ENCODE measurements at regions not wholly inside any gene's neighbourhood (a gene's known extent, or its start where the extent isn't known, plus 50 kb on each side); places are given as distances from the start of the nearest gene placed in this dataset.

GRCh38 chr22:47586946-47587345 is 824.5 kb downstream of the TBC1D22A start:
- peaks cover 0 to 3% (median 0%) of the 10 kb centered on the region in 4 donors for H3K9me3 ChIP-seq
- H3K27ac ChIP-seq = no peak overlapping the region
- no peak overlapping the region for H3K4me3 ChIP-seq
- DNase-seq (ENCODE audit: low spot score in 2 of 2) = no peak
- 67 to 69% methylated on average over 6 of the region's 6 CpGs for WGBS, 2 donors
- H3K4me1 ChIP-seq = no peaks in the 10 kb centered on the region
- no peaks in the 10 kb centered on the region for H3K36me3 ChIP-seq
- no peaks in the 10 kb centered on the region for H3K27me3 ChIP-seq
- no peak for TF ChIP-seq POLR2A (IDR thresholded peaks at IDR 0.05)
- no peak for TF ChIP-seq EP300 (IDR thresholded peaks at IDR 0.05)
- TF ChIP-seq CTCF (IDR thresholded peaks at IDR 0.05) = no peak

- no peaks in the 10 kb centered on the region for H3K4me1 ChIP-seq
- H3K27ac ChIP-seq = no peak overlapping the region
- TF ChIP-seq CTCF (IDR thresholded peaks at IDR 0.05) (no peak), POLR2A (IDR thresholded peaks at IDR 0.05) (no peak), EP300 (IDR thresholded peaks at IDR 0.05) (no peak)
- no peaks in the 10 kb centered on the region for H3K27me3 ChIP-seq
- no peak for DNase-seq (ENCODE audit: low spot score in 2 of 2)
- 66 to 71% methylated on average over 3 of the region's 3 CpGs for WGBS, 2 donors
- peaks cover 0 to 3% (median 0%) of the 10 kb centered on the region in 4 donors for H3K9me3 ChIP-seq
- H3K36me3 ChIP-seq = no peaks in the 10 kb centered on the region
- no peak overlapping the region for H3K4me3 ChIP-seq
Observed at GRCh38 chr22:47586038-47586437, 823.6 kb downstream of the TBC1D22A start.

GRCh38 chr22:47583959-47584562 is 821.6 kb downstream of the TBC1D22A start:
- Histone ChIP-seq H3K36me3 (no peaks in the 10 kb centered on the region), H3K27me3 (no peaks in the 10 kb centered on the region), H3K9me3 (peaks cover 0 to 3% (median 0%) of the 10 kb centered on the region in 4 donors), H3K27ac (no peak overlapping the region), H3K4me1 (no peaks in the 10 kb centered on the region), H3K4me3 (no peak overlapping the region)
- TF ChIP-seq POLR2A (IDR thresholded peaks at IDR 0.05) (no peak), EP300 (IDR thresholded peaks at IDR 0.05) (no peak), CTCF (IDR thresholded peaks at IDR 0.05) (no peak)
- 61 to 72% methylated on average over 2 of the region's 2 CpGs for WGBS, 2 donors
- no peak for DNase-seq (ENCODE audit: low spot score in 2 of 2)

- H3K4me1 ChIP-seq = no peaks in the 10 kb centered on the region
- H3K27me3 ChIP-seq = no peaks in the 10 kb centered on the region
- TF ChIP-seq CTCF (IDR thresholded peaks at IDR 0.05) (no peak), EP300 (IDR thresholded peaks at IDR 0.05) (no peak), POLR2A (IDR thresholded peaks at IDR 0.05) (no peak)
- no peaks in the 10 kb centered on the region for H3K36me3 ChIP-seq
- no peak for DNase-seq (ENCODE audit: low spot score in 2 of 2)
- H3K4me3 ChIP-seq = no peak overlapping the region
- WGBS, 2 donors = 48 to 60% methylated on average over 1 of the region's 1 CpG
- H3K27ac ChIP-seq = no peak overlapping the region
- peaks cover 0 to 3% (median 0%) of the 10 kb centered on the region in 4 donors for H3K9me3 ChIP-seq
Observed at GRCh38 chr22:47582067-47582466, 819.6 kb downstream of the TBC1D22A start.

GRCh38 chr22:47580121-47580520 is 817.7 kb downstream of the TBC1D22A start:
- DNase-seq (ENCODE audit: low spot score in 2 of 2) = peak in 1 of 2 donors; percentile 9
- Histone ChIP-seq H3K9me3 (peaks cover 0 to 3% (median 0%) of the 10 kb centered on the region in 4 donors), H3K27me3 (no peaks in the 10 kb centered on the region), H3K4me1 (no peaks in the 10 kb centered on the region), H3K4me3 (no peak overlapping the region), H3K36me3 (no peaks in the 10 kb centered on the region), H3K27ac (no peak overlapping the region)
- TF ChIP-seq CTCF (IDR thresholded peaks at IDR 0.05) (peak in 1 of 5 experiments; percentile 24), EP300 (IDR thresholded peaks at IDR 0.05) (no peak)

All from tibial nerve (tissue), 4 donors.